Type B pancreatic cell (in vitro differentiated cells): ENCODE measurements at regions not wholly inside any gene's neighbourhood (a gene's known extent, or its start where the extent isn't known, plus 50 kb on each side); places are given as distances from the start of the nearest gene placed in this dataset.
"Not testable (repeated sequence)": the region's sequence is repeated elsewhere in the genome, so short reads cannot be mapped to it uniquely, and the experiment has no call there.

Source experiments
- DNase-seq: peaks from one replicate; pipeline ENCODE4 v3.0.0; 2021; ENCODE audit warnings: mixed read lengths; ENCODE audit not compliant: unreplicated experiment; ENCODE audit errors: extremely low spot score
- H3K27ac Mint-ChIP-seq: 2 replicates; pipeline ENCODE4 v1.8.0; 2021; ENCODE audit warnings: mild to moderate bottlenecking, mixed read lengths
- H3K27me3 Mint-ChIP-seq: 2 replicates; pipeline ENCODE4 v1.8.0; 2021; ENCODE audit warnings: mixed read lengths
- H3K36me3 Mint-ChIP-seq: 2 replicates; pipeline ENCODE4 v1.8.0; 2021; ENCODE audit warnings: mixed read lengths
- H3K4me1 Mint-ChIP-seq: one replicate; pipeline ENCODE4 v1.8.0; 2021; ENCODE audit warnings: mixed read lengths; ENCODE audit not compliant: unreplicated experiment
- H3K4me3 Mint-ChIP-seq: 2 replicates; pipeline ENCODE4 v1.8.0; 2021; ENCODE audit warnings: mild to moderate bottlenecking, mixed read lengths
- H3K9me3 Mint-ChIP-seq: 2 replicates; pipeline ENCODE4 v1.8.0; 2021; ENCODE audit warnings: mixed read lengths
- CTCF ChIP-seq: fragments of 200-600 bp; sonication (generic); conservative IDR thresholded peaks from 2 replicates; pipeline ENCODE4 v1.5.0; 2021; ENCODE audit warnings: antibody characterized with exemption, mild to moderate bottlenecking

GRCh38 chrX:126489116-126489695 is 63.4 kb downstream of the DCAF12L1 start:
- no peak overlapping the region for H3K27ac Mint-ChIP-seq
- no peak for TF ChIP-seq CTCF

GRCh38 chrX:126485409-126485808 is 67.2 kb downstream of the DCAF12L1 start:
- Mint-ChIP-seq H3K27ac (no peak overlapping the region), H3K4me1 (no peaks in the 10 kb centered on the region), H3K36me3 (no peaks in the 10 kb centered on the region), H3K4me3 (no peak overlapping the region), H3K27me3 (no peaks in the 10 kb centered on the region), H3K9me3 (no peaks in the 10 kb centered on the region)
- DNase-seq: no peak
- no peak for TF ChIP-seq CTCF

More at GRCh38 chrX:126489116-126489695, 63.4 kb downstream of the DCAF12L1 start:
- H3K27me3 Mint-ChIP-seq: no peaks in the 10 kb centered on the region
- no peak overlapping the region for H3K4me3 Mint-ChIP-seq
- H3K9me3 Mint-ChIP-seq: no peaks in the 10 kb centered on the region
- no peak for DNase-seq
- H3K36me3 Mint-ChIP-seq: no peaks in the 10 kb centered on the region
- H3K4me1 Mint-ChIP-seq: no peaks in the 10 kb centered on the region

- DNase-seq: no peak
- Mint-ChIP-seq H3K27ac (no peak overlapping the region), H3K4me1 (no peaks in the 10 kb centered on the region), H3K9me3 (peaks cover under 1% of the 10 kb centered on the region), H3K36me3 (no peaks in the 10 kb centered on the region), H3K27me3 (no peaks in the 10 kb centered on the region), H3K4me3 (no peak overlapping the region)
- TF ChIP-seq CTCF: no peak
Observed at GRCh38 chrX:126481916-126482315, 70.7 kb downstream of the DCAF12L1 start.

- H3K4me1 Mint-ChIP-seq, H3K9me3 Mint-ChIP-seq, DNase-seq, H3K27me3 Mint-ChIP-seq, H3K36me3 Mint-ChIP-seq: not testable (repeated sequence)
- Mint-ChIP-seq H3K27ac (peak overlapping the region; percentile 99), H3K4me3 (peak overlapping the region; percentile 92)
Observed at GRCh38 chrX:126459896-126460826, 92.5 kb downstream of the DCAF12L1 start.

- no peaks in the 10 kb centered on the region for H3K27me3 Mint-ChIP-seq
- no peak overlapping the region for H3K27ac Mint-ChIP-seq
- H3K4me3 Mint-ChIP-seq: no peak overlapping the region
- no peak for DNase-seq
- no peaks in the 10 kb centered on the region for H3K9me3 Mint-ChIP-seq
- TF ChIP-seq CTCF: no peak
- H3K36me3 Mint-ChIP-seq: no peaks in the 10 kb centered on the region
- no peaks in the 10 kb centered on the region for H3K4me1 Mint-ChIP-seq
Observed at GRCh38 chrX:126456136-126456535, 96.5 kb downstream of the DCAF12L1 start.

GRCh38 chrX:126448681-126449080 is 103.9 kb downstream of the DCAF12L1 start:
- no peak for TF ChIP-seq CTCF
- Mint-ChIP-seq H3K4me1 (no peaks in the 10 kb centered on the region), H3K4me3 (no peak overlapping the region), H3K27ac (no peak overlapping the region), H3K27me3 (no peaks in the 10 kb centered on the region), H3K9me3 (peaks cover 8% of the 10 kb centered on the region), H3K36me3 (no peaks in the 10 kb centered on the region)
- DNase-seq: no peak
